ENCODE measurements at regions not wholly inside any gene's neighbourhood (a gene's known extent, or its start where the extent isn't known, plus 50 kb on each side); places are given as distances from the start of the nearest gene placed in this dataset.

GRCh38 chr6:56833873-56834272, 121.0 kb upstream of the BEND6 start:
- no peak for TF ChIP-seq CTCF (IDR thresholded peaks at IDR 0.05)
- no peak for TF ChIP-seq POLR2AphosphoS5 (IDR thresholded peaks at IDR 0.05)
- TF ChIP-seq POLR2A (IDR thresholded peaks at IDR 0.05) = no peak
